ENCODE measurements at regions not wholly inside any gene's neighbourhood (a gene's known extent, or its start where the extent isn't known, plus 50 kb on each side); places are given as distances from the start of the nearest gene placed in this dataset.

GRCh38 chr16:72406390-72406789 lies 234.4 kb upstream of the PMFBP1 start:
- intact Hi-C loops (cut with micrococcal nuclease): no loop called here
- DNase-seq (no peak), ATAC-seq (no peak)
- no peak overlapping the region for H3K4me3 Mint-ChIP-seq
- no peak overlapping the region for H3K27ac Mint-ChIP-seq
- H3K27me3 Mint-ChIP-seq (ENCODE audit: low read depth in 2 of 2): no peaks in the 10 kb centered on the region
- TF ChIP-seq CTCF (IDR thresholded peaks at IDR 0.05): no peak
- H3K36me3 Mint-ChIP-seq: no peaks in the 10 kb centered on the region
- no peaks in the 10 kb centered on the region for H3K9me3 ChIP-seq (ENCODE audit: control insufficient read depth, insufficient read depth, low read length)
- H3K27ac ChIP-seq (ENCODE audit: low read length): no peak overlapping the region
- no peaks in the 10 kb centered on the region for H3K36me3 ChIP-seq (ENCODE audit: control insufficient read depth, insufficient read depth, low read length)
- H3K4me1 Mint-ChIP-seq: no peaks in the 10 kb centered on the region
- no peak overlapping the region for H3K4me3 ChIP-seq (ENCODE audit: low read length)
- no peaks in the 10 kb centered on the region for H3K27me3 ChIP-seq (ENCODE audit: control insufficient read depth, insufficient read depth, low read length)
- H3K9me3 Mint-ChIP-seq: no peaks in the 10 kb centered on the region
- no peaks in the 10 kb centered on the region for H3K4me1 ChIP-seq (ENCODE audit: control insufficient read depth, insufficient read depth, low read length)
- no CpG with 5 or more reads among the region's 1 CpG for WGBS (ENCODE audit: insufficient coverage)

GRCh38 chr16:72404299-72404698 lies 232.3 kb upstream of the PMFBP1 start:
- Histone ChIP-seq H3K4me3 (ENCODE audit: low read length) (no peak overlapping the region), H3K27ac (ENCODE audit: low read length) (no peak overlapping the region), H3K27me3 (ENCODE audit: control insufficient read depth, insufficient read depth, low read length) (no peaks in the 10 kb centered on the region), H3K4me1 (ENCODE audit: control insufficient read depth, insufficient read depth, low read length) (no peaks in the 10 kb centered on the region), H3K36me3 (ENCODE audit: control insufficient read depth, insufficient read depth, low read length) (no peaks in the 10 kb centered on the region), H3K9me3 (ENCODE audit: control insufficient read depth, insufficient read depth, low read length) (no peaks in the 10 kb centered on the region)
- ATAC-seq (no peak), DNase-seq (no peak)
- intact Hi-C loops (cut with micrococcal nuclease): loop anchor here (5.0 kb wide), 1 partner anchor 793 kb away; no protein-coding TSS in a partner anchor
- Mint-ChIP-seq H3K27me3 (ENCODE audit: low read depth in 2 of 2) (no peaks in the 10 kb centered on the region), H3K9me3 (no peaks in the 10 kb centered on the region), H3K4me1 (no peaks in the 10 kb centered on the region), H3K36me3 (no peaks in the 10 kb centered on the region), H3K27ac (no peak overlapping the region), H3K4me3 (no peak overlapping the region)
- no peak for TF ChIP-seq CTCF (IDR thresholded peaks at IDR 0.05)

GRCh38 chr16:72401084-72401361 lies 229.1 kb upstream of the PMFBP1 start:
- no peaks in the 10 kb centered on the region for H3K27me3 Mint-ChIP-seq (ENCODE audit: low read depth in 2 of 2)
- no peak overlapping the region for H3K4me3 Mint-ChIP-seq
- no peak for TF ChIP-seq CTCF (IDR thresholded peaks at IDR 0.05)
- Histone ChIP-seq H3K27me3 (ENCODE audit: control insufficient read depth, insufficient read depth, low read length) (no peaks in the 10 kb centered on the region), H3K9me3 (ENCODE audit: control insufficient read depth, insufficient read depth, low read length) (no peaks in the 10 kb centered on the region), H3K4me3 (ENCODE audit: low read length) (no peak overlapping the region), H3K36me3 (ENCODE audit: control insufficient read depth, insufficient read depth, low read length) (no peaks in the 10 kb centered on the region), H3K27ac (ENCODE audit: low read length) (no peak overlapping the region), H3K4me1 (ENCODE audit: control insufficient read depth, insufficient read depth, low read length) (no peaks in the 10 kb centered on the region)
- no peak for ATAC-seq
- no peaks in the 10 kb centered on the region for H3K4me1 Mint-ChIP-seq
- intact Hi-C loops (cut with micrococcal nuclease): loop anchor here (5.0 kb wide), 1 partner anchor 796 kb away; no protein-coding TSS in a partner anchor
- H3K36me3 Mint-ChIP-seq: no peaks in the 10 kb centered on the region
- no peak overlapping the region for H3K27ac Mint-ChIP-seq
- no peak for DNase-seq
- no peaks in the 10 kb centered on the region for H3K9me3 Mint-ChIP-seq

DNA sequence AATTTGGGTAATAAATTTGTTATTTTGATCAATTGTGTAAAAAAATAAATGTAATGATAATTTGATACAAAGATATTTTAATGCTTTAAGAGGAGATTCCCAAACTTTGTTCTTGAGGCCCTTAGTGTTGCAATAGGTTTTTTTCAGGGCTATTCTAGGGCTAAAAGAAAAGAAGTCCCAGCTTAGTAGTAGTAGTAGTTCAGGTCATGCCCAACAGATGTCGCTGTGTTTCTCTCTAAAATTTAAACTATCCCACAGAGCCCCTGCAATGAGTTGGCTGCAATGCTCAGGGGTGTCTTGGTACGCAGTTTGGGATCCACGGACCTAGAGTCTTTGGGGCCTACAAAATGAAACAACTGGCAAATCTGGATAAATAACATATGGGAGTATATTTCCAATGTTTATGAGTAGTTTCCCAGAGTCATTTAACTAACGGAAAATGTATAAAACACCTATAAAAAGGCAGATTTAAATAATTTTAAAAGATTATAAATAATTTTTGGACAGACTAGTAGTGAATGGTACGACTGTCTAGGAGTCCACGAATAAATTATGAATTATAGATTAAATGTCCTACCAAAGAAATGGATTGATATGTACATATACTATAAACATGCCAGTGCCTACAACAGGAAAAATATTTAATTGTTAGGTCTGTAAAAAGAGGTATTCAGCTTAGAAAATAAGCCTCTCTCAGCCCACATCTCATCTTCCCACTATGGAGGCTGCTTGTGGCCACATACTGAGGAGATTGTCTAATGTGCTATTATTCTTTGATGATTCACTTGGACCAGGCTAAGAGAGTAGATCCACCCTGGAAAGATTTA lies 228.5 kb upstream of the PMFBP1 start:
- DNase-seq (peak in 1 of 2 donors; percentile 54), ATAC-seq (peak in 1 of 3 donors; percentile 66)
- no peak overlapping the region for H3K27ac ChIP-seq (ENCODE audit: low read length)
- TF ChIP-seq CTCF (IDR thresholded peaks at IDR 0.05): peak; percentile 75
- H3K27me3 Mint-ChIP-seq (ENCODE audit: low read depth in 2 of 2): no peaks in the 10 kb centered on the region
- no peaks in the 10 kb centered on the region for H3K9me3 Mint-ChIP-seq
- no peak overlapping the region for H3K27ac Mint-ChIP-seq
- H3K4me3 ChIP-seq (ENCODE audit: low read length): no peak overlapping the region
- intact Hi-C loops (cut with micrococcal nuclease): loop anchor here (5.0 kb wide), 1 partner anchor 797 kb away; no protein-coding TSS in a partner anchor
- 42% methylated on average over 2 of the region's 6 CpGs for WGBS (ENCODE audit: insufficient coverage)
- H3K4me1 Mint-ChIP-seq: no peaks in the 10 kb centered on the region
- H3K36me3 Mint-ChIP-seq: no peaks in the 10 kb centered on the region
- no peaks in the 10 kb centered on the region for H3K9me3 ChIP-seq (ENCODE audit: control insufficient read depth, insufficient read depth, low read length)
- no peak overlapping the region for H3K4me3 Mint-ChIP-seq
- H3K27me3 ChIP-seq (ENCODE audit: control insufficient read depth, insufficient read depth, low read length): no peaks in the 10 kb centered on the region
- H3K4me1 ChIP-seq (ENCODE audit: control insufficient read depth, insufficient read depth, low read length): no peaks in the 10 kb centered on the region
- H3K36me3 ChIP-seq (ENCODE audit: control insufficient read depth, insufficient read depth, low read length): no peaks in the 10 kb centered on the region
